GM12878 (cell line): ENCODE measurements at regions not wholly inside any gene's neighbourhood (a gene's known extent, or its start where the extent isn't known, plus 50 kb on each side); places are given as distances from the start of the nearest gene placed in this dataset.

ENCODE experiments used
- ATAC-seq: fragments of 200-7000 bp; cut with Tn5 transposase; 3 replicates; pipeline ENCODE4 v1.9.1; 2020; ENCODE audit warnings: mild to moderate bottlenecking, moderate library complexity
- BruUV-seq: library from RNA; stranded (reverse); fragments of 400-500 nt; replicated peaks from 2 replicates; lab custom pipeline; 2021; lab: Mats Ljungman, UMichigan
- CTCF ChIA-PET: fragments of 300-600 bp; sonication (Branson Sonifier 250); formaldehyde crosslinking; extraction: SDS; loops from one replicate; lab custom pipeline; 2021; ENCODE audit warnings: inconsistent platforms; lab: Yijun Ruan, JAX
- POLR2A ChIA-PET: fragments of 350-600 bp; formaldehyde crosslinking; extraction: SDS; loops from one replicate; lab custom pipeline; 2021; ENCODE audit warnings: inconsistent platforms; lab: Charles Lee
- RAD21 ChIA-PET: fragments of 300-600 bp; sonication (Branson Sonifier 250); formaldehyde crosslinking; loops from one replicate; lab custom pipeline; 2023; ENCODE audit warnings: antibody characterized with exemption; ENCODE audit not compliant: unreplicated experiment; lab: Charles Lee
- SMC1A ChIA-PET: fragments of 300-600 bp; sonication (Branson Sonifier 250); formaldehyde crosslinking; loops from one replicate; lab custom pipeline; 2023; ENCODE audit not compliant: unreplicated experiment, uncharacterized antibody; lab: Charles Lee
- DNase-seq: peaks from one replicate; pipeline ENCODE4 v3.0.0-alpha.2; 2011; ENCODE audit warnings: low read depth, low spot score
- FAIRE-seq: peaks from 3 replicates; lab custom pipeline; 2011; peaks lifted over from hg19 to GRCh38; lab: Jason Lieb, UNC
- H2AFZ ChIP-seq: 2 replicates; pipeline ENCODE4 v1.6.0; 2011; ENCODE audit warnings: low read depth, low read length, control low read depth; ENCODE audit not compliant: control insufficient read depth
- H3K27ac ChIP-seq: 2 replicates; pipeline ENCODE4 v1.5.1; 2011; ENCODE audit warnings: control low read depth; ENCODE audit not compliant: control insufficient read depth, insufficient read depth
- H3K27me3 ChIP-seq, 2 experiments: replicated peaks in 1 of 2; 2 replicates each; pipeline versions ENCODE4 v1.6.0 to v1.6.1; 2011; ENCODE audit warnings: low read length in 1 of 2; ENCODE audit not compliant: control insufficient read depth in 2 of 2, insufficient read depth in 2 of 2
- H3K36me3 ChIP-seq, 2 experiments: 2 replicates each; pipeline ENCODE4 v1.5.1; 2011; ENCODE audit warnings: low read length in 1 of 2; ENCODE audit not compliant: control insufficient read depth in 2 of 2, insufficient read depth in 2 of 2
- H3K4me1 ChIP-seq: 2 replicates; pipeline ENCODE4 v1.6.1; 2011; ENCODE audit warnings: mild to moderate bottlenecking, low read length, moderate library complexity, mixed read lengths; ENCODE audit not compliant: control insufficient read depth, insufficient read depth
- H3K4me2 ChIP-seq: 2 replicates; pipeline ENCODE4 v1.6.0; 2011; ENCODE audit warnings: control low read depth; ENCODE audit not compliant: control insufficient read depth, insufficient read depth
- H3K4me3 ChIP-seq: fragments of 200-600 bp; sonication (generic); 2 replicates; pipeline ENCODE4 v1.5.1; 2016
- H3K79me2 ChIP-seq: 2 replicates; pipeline ENCODE4 v1.6.0; 2011; ENCODE audit warnings: low read length; ENCODE audit not compliant: control insufficient read depth, insufficient read depth
- H3K9ac ChIP-seq: 2 replicates; pipeline ENCODE4 v1.8.0; 2011; ENCODE audit warnings: low read length, control low read depth, mixed read lengths; ENCODE audit not compliant: control insufficient read depth, insufficient read depth
- H3K9me3 ChIP-seq: replicated peaks from 3 replicates; pipeline ENCODE4 v1.5.1; 2011; ENCODE audit warnings: mild to moderate bottlenecking, low read length; ENCODE audit not compliant: control insufficient read depth, insufficient read depth
- H4K20me1 ChIP-seq: 2 replicates; pipeline ENCODE4 v1.6.0; 2011; ENCODE audit not compliant: control insufficient read depth, insufficient read depth
- GATAD2B ChIP-seq: fragments of 450-650 bp; conservative IDR thresholded peaks from 2 replicates; pipeline ENCODE4 v1.6.1; 2017; ENCODE audit warnings: low read depth, mild to moderate bottlenecking, moderate library complexity
- IKZF1 ChIP-seq: fragments of 450-650 bp; conservative IDR thresholded peaks from 2 replicates; pipeline ENCODE4 v1.6.1; 2017; ENCODE audit warnings: antibody characterized with exemption, mild to moderate bottlenecking
- IRF4 ChIP-seq: IDR thresholded peaks from 2 replicates; pipeline ENCODE4 v1.6.1; 2011; ENCODE audit warnings: low read depth, low read length
- MEF2A ChIP-seq: IDR thresholded peaks from 2 replicates; pipeline ENCODE4 v1.6.1; 2011; ENCODE audit warnings: low read depth, mild to moderate bottlenecking, low read length, moderate library complexity; ENCODE audit not compliant: insufficient read depth
- RAD21 ChIP-seq: IDR thresholded peaks from 2 replicates; pipeline ENCODE4 v1.6.1; 2011; ENCODE audit warnings: mild to moderate bottlenecking, low read depth, low read length, moderate library complexity; ENCODE audit not compliant: insufficient read depth
- RAD51 ChIP-seq: fragments of 450-650 bp; IDR thresholded peaks from 2 replicates; pipeline ENCODE4 v1.6.1; 2016; ENCODE audit warnings: moderate library complexity, mild to moderate bottlenecking, inconsistent platforms
- RBBP5 ChIP-seq: fragments of 200-600 bp; sonication (generic); conservative IDR thresholded peaks from 2 replicates; pipeline ENCODE4 v1.6.1; 2016
- SMC3 ChIP-seq: IDR thresholded peaks from 2 replicates; pipeline ENCODE4 v1.6.1; 2011; ENCODE audit warnings: low read length, improper control_type of control experiment, borderline replicate concordance
- ZZZ3 ChIP-seq: IDR thresholded peaks from 2 replicates; pipeline ENCODE4 v1.6.1; 2011; ENCODE audit warnings: low read depth; ENCODE audit not compliant: control insufficient read depth, insufficient read length
- WGBS: methylation state at CpG from one replicate; pipeline ENCODE4 v1.1.6; 2016; ENCODE audit warnings: low lambda C conversion rate; ENCODE audit not compliant: insufficient replicate concordance, insufficient coverage; ENCODE audit errors: missing lambda C conversion rate; 5-methylcytosine and 5-hydroxymethylcytosine counted together
- in situ Hi-C: fragments of 300-500 bp; cut with MboI; formaldehyde crosslinking; loops from 9 replicates; pipeline ENCODE4 v1.14.3; 2018; ENCODE audit warnings: mixed read lengths
- intact Hi-C: fragments of 100-400 bp; cut with micrococcal nuclease; formaldehyde crosslinking; loops from one replicate; pipeline ENCODE4 v1.14.2; 2022; ENCODE audit not compliant: unreplicated experiment

- peaks cover 14% of the 10 kb centered on the region for H3K4me1 ChIP-seq
- in situ Hi-C loops (loop anchor here (5.0 kb wide), 1 partner anchor 183 kb away; no protein-coding TSS in a partner anchor), intact Hi-C loops (no loop called here)
- 0 out of 2 replicates have a peak overlapping the region, but pooled peaks have one; percentile 53 for H3K4me3 ChIP-seq
- SMC1A ChIA-PET, result interaction anchor here (1.0 to 4.5 kb wide), 7 partner anchors 12 to 181 kb away, joined by 3 to 30 read pairs (median 3); no protein-coding TSS in a partner anchor
- H3K27ac ChIP-seq, result peak overlapping the region; percentile 81
- no peak for ATAC-seq
- WGBS, result 38% methylated on average over 3 of the region's 3 CpGs
- H3K79me2 ChIP-seq, result no peaks in the 10 kb centered on the region
- FAIRE-seq, result no peak
- no peak for DNase-seq
- H4K20me1 ChIP-seq, result no peaks in the 10 kb centered on the region
- H2AFZ ChIP-seq, result no peak overlapping the region
- TF ChIP-seq MEF2A, result no peak
- TF ChIP-seq RAD21, result 0 out of 2 replicates have a peak, but pooled peaks have one; percentile 6
- TF ChIP-seq RAD51, result no peak
- TF ChIP-seq IRF4, result no peak
- TF ChIP-seq, all 136 proteins: peak for 1
- ChIA-PET POLR2A (interaction anchor here (0.8 kb wide), 1 partner anchor 189 kb away, joined by 3 read pairs; no protein-coding TSS in a partner anchor), CTCF (interaction anchor here (1.1 to 2.5 kb wide), 8 partner anchors 9 to 342 kb away, joined by 3 to 15 read pairs (median 4); no protein-coding TSS in a partner anchor), RAD21 (interaction anchor here (0.8 to 2.1 kb wide), 6 partner anchors 12 to 460 kb away, joined by 3 to 12 read pairs (median 4); no protein-coding TSS in a partner anchor)
- no peaks in the 10 kb centered on the region; the same call in 1 of the 3 replicates for H3K9me3 ChIP-seq
- BruUV-seq, result no TSS peak
- H3K27me3 ChIP-seq, result no peaks in the 10 kb centered on the region; a peak in 1 of 4 replicates
- H3K9ac ChIP-seq, result peak overlapping the region; percentile 37; the same call in 1 of the 2 replicates
- peak overlapping the region; percentile 57 for H3K4me2 ChIP-seq
- no peaks in the 10 kb centered on the region for H3K36me3 ChIP-seq
Measured at GRCh38 chr2:181124497-181124896, 144.1 kb downstream of the UBE2E3 start.

GRCh38 chr2:181125359-181125758, 145.0 kb downstream of the UBE2E3 start:
- Histone ChIP-seq H3K27ac (0 out of 2 replicates have a peak overlapping the region, but pooled peaks have one; percentile 2), H3K9me3 (no peaks in the 10 kb centered on the region; the same call in 1 of the 3 replicates), H3K27me3 (no peaks in the 10 kb centered on the region; a peak in 1 of 4 replicates), H3K4me2 (0 out of 2 replicates have a peak overlapping the region, but pooled peaks have one; percentile 26), H3K79me2 (no peaks in the 10 kb centered on the region), H3K4me3 (peak overlapping the region; percentile 26), H2AFZ (no peak overlapping the region), H4K20me1 (no peaks in the 10 kb centered on the region), H3K9ac (no peak overlapping the region), H3K4me1 (peaks cover 14% of the 10 kb centered on the region), H3K36me3 (no peaks in the 10 kb centered on the region)
- intact Hi-C loops (loop anchor here (5.0 kb wide), 1 partner anchor 112 kb away; no protein-coding TSS in a partner anchor), in situ Hi-C loops (no loop called here)
- ChIA-PET CTCF (interaction anchor here (0.6 to 2.5 kb wide), 9 partner anchors 10 to 799 kb away, joined by 3 to 15 read pairs (median 3); no protein-coding TSS in a partner anchor), RAD21 (interaction anchor here (0.8 to 2.1 kb wide), 4 partner anchors 13 to 460 kb away, joined by 3 to 12 read pairs (median 4); no protein-coding TSS in a partner anchor), SMC1A (interaction anchor here (1.0 to 4.5 kb wide), 8 partner anchors 14 to 180 kb away, joined by 3 to 30 read pairs (median 3); no protein-coding TSS in a partner anchor), POLR2A (interaction anchor here (0.8 to 1.1 kb wide), 2 partner anchors 9 to 188 kb away, joined by 3 read pairs; no protein-coding TSS in a partner anchor)
- ATAC-seq (no peak), DNase-seq (no peak), FAIRE-seq (no peak)
- no peak for TF ChIP-seq ZZZ3
- no peak for TF ChIP-seq SMC3
- TF ChIP-seq RBBP5, result no peak
- no peak for TF ChIP-seq IKZF1
- no peak for TF ChIP-seq GATAD2B
- WGBS, result 88% methylated on average over 2 of the region's 2 CpGs
- BruUV-seq, result no TSS peak
